WTC11 (cell line): ENCODE measurements at regions not wholly inside any gene's neighbourhood (a gene's known extent, or its start where the extent isn't known, plus 50 kb on each side); places are given as distances from the start of the nearest gene placed in this dataset.

ENCODE experiments used
- CTCF ChIP-seq: fragments of 200-600 bp; IDR thresholded peaks from 2 replicates; pipeline ENCODE4 v1.8.0; 2022; ENCODE audit warnings: antibody characterized with exemption
- E2F4 ChIP-seq: sonication (generic); formaldehyde crosslinking; IDR thresholded peaks from 2 replicates; pipeline ENCODE4 v1.8.1; 2022; ENCODE audit warnings: low read depth, mild to moderate bottlenecking, moderate library complexity, missing genetic modification reagents, borderline replicate concordance
- FOXP4 ChIP-seq: sonication (generic); formaldehyde crosslinking; IDR thresholded peaks from 2 replicates; pipeline ENCODE4 v1.8.0; 2022; ENCODE audit warnings: mild to moderate bottlenecking, missing genetic modification reagents
- NR1H2 ChIP-seq: sonication (generic); formaldehyde crosslinking; IDR thresholded peaks from 2 replicates; pipeline ENCODE4 v1.9.0; 2021; ENCODE audit warnings: mild to moderate bottlenecking, moderate library complexity, missing genetic modification reagents
- NR3C1 ChIP-seq: sonication (generic); formaldehyde crosslinking; conservative IDR thresholded peaks from 2 replicates; pipeline ENCODE4 v1.8.1; 2023; ENCODE audit warnings: low read depth, mild to moderate bottlenecking, missing genetic modification reagents
- ZNF317 ChIP-seq: sonication (generic); formaldehyde crosslinking; IDR thresholded peaks from 2 replicates; pipeline ENCODE4 v1.8.1; 2023; ENCODE audit warnings: low read depth, mild to moderate bottlenecking, moderate library complexity, missing genetic modification reagents, borderline replicate concordance
- TF ChIP-seq, protein P1 (sequence below): fragments of 250-450 bp; sonication (Bioruptor Pico); IDR thresholded peaks from 2 replicates; pipeline ENCODE4 v1.9.0; 2021; ENCODE audit warnings: mild to moderate bottlenecking

DNA sequence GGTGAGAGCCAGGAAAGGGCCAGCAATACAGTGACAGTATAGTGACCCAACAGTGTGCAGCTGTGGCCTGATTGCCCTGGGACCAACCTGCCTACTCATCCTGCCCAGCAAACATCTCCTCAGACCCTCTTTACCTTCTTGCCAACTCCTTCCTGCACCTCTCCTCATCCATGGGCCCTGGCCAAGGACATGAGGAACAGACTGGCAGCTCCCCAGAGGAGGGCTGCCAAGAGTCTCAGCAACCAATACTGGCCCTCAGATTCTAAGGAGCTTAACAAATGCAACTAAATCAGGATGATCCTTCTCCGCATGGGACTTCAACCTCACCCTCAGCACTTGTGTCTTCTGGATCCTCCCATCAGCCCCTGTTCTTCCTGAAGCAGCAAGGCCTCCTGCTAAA, 77.0 kb downstream of the RPL27A start:
- TF ChIP-seq CTCF (no peak), ZNF317 (CRISPR knock-in tag) (no peak), NR3C1 (CRISPR knock-in tag) (no peak), E2F4 (CRISPR knock-in tag) (no peak), NR1H2 (CRISPR knock-in tag) (no peak), FOXP4 (CRISPR knock-in tag) (no peak)
- TF ChIP-seq, protein P1, sequence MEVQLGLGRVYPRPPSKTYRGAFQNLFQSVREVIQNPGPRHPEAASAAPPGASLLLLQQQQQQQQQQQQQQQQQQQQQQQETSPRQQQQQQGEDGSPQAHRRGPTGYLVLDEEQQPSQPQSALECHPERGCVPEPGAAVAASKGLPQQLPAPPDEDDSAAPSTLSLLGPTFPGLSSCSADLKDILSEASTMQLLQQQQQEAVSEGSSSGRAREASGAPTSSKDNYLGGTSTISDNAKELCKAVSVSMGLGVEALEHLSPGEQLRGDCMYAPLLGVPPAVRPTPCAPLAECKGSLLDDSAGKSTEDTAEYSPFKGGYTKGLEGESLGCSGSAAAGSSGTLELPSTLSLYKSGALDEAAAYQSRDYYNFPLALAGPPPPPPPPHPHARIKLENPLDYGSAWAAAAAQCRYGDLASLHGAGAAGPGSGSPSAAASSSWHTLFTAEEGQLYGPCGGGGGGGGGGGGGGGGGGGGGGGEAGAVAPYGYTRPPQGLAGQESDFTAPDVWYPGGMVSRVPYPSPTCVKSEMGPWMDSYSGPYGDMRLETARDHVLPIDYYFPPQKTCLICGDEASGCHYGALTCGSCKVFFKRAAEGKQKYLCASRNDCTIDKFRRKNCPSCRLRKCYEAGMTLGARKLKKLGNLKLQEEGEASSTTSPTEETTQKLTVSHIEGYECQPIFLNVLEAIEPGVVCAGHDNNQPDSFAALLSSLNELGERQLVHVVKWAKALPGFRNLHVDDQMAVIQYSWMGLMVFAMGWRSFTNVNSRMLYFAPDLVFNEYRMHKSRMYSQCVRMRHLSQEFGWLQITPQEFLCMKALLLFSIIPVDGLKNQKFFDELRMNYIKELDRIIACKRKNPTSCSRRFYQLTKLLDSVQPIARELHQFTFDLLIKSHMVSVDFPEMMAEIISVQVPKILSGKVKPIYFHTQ (CRISPR knock-in tag): no peak
